ENCODE measurements at regions not wholly inside any gene's neighbourhood (a gene's known extent, or its start where the extent isn't known, plus 50 kb on each side); places are given as distances from the start of the nearest gene placed in this dataset.
A peak's percentile ranks its signal among the peaks of the same experiment; 100 is the strongest.
"Not testable (repeated sequence)": the region's sequence is repeated elsewhere in the genome, so short reads cannot be mapped to it uniquely, and the experiment has no call there.

DNA sequence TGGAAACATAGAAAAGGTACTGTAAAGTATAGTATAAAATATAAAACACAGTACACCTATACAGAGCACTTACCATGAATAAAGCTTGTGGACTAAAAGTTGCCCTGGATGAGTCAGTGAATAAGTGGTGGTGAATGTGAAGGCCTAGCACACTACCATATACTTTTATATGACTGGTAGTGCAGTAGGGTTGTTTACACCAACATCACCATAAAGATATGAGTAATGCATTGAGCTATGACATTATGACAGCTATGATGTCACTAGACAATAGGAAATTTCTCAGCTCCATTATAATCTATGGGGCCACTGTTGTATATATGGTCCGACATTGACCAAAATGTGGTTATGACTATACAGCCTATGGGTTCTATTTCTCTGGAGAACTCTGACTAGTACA, 291.8 kb upstream of the ACTBL2 start:
- DNase-seq = no peak

DNA sequence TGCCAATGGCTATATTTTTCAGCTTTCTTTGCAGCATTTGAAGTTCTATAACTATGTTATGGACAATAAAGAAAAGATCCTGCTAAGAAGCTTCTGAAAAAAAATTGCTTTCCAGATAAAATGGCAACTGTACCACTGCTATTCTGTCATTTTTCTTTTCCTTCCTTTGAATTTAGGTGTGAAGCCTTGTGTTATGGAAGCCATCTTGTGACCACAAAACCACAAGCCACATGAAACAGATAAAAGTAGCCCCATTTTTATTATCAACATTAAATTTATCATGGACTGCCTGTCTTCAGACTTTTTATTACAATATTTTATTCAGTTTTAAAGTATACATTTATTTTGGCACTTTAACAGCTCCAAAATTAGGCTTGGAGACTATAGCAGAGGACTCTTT, 289.9 kb upstream of the ACTBL2 start:
- DNase-seq = no peak

DNA sequence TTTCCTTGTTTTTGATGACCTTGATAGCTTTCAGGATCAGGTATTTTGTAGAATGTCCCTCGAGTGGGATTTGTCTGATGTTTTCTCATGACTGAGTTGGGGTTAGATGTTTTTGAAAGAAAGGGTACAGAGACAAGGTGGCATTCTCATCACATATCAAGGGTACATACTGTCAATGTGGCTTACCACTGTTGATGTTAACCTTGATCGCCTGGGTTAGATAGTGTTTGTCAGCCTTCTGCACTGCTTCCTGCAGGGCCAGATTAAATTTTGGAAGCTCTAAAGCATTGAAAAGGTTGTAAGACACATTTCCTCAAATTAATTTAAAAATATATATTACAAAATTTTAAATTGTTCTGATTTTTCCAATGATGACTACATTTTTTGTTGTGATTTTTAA, 287.4 kb upstream of the ACTBL2 start:
- DNase-seq = no peak

DNA sequence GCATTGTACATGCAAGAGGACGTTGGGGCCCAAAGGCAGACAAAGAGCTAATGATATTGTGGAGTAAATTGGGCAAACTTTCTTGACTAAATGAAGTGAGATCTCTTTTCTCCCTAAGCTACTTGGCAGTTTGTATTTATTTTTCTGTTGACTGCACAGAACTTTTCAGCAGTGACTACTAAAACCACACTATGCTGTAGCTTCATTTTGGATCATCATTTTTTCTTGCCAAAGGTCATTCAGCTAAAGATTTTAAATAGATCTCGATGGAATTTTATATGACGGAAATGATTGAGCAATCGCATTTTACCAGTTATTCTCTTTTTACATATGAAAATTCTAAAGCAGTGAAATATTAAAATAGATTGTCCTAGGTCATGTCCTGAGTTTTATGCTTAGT, 286.1 kb upstream of the ACTBL2 start:
- DNase-seq = no peak

DNA sequence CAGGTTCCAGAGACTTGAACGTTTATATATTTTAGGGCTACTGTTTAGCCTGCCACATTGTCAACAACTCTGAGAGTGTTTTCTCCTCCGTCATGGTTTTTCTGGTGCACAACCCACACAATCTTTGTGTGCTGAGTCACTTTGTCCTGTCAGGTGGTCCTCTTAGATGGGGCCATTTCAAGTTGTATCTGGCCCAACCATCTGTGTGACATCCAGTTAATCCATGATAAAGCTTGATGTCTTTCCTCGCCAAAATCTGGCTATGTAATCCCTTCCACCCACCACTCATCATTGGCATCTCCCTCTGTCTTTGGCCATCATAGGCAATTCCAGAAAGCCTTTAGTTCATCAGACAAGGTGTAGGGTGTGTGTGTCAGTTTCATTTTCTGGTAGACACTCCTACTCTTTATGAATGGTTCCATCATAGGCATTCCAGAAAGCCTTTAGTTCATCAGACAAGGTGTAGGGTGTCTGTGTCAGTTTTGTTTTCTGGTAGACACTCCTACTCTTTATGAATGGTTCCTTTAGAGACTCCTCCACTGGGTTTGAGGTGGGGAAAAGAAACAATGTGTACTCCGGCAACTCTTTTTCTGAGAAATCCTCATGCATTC, 282.0 kb upstream of the ACTBL2 start:
- no peak for DNase-seq

DNA sequence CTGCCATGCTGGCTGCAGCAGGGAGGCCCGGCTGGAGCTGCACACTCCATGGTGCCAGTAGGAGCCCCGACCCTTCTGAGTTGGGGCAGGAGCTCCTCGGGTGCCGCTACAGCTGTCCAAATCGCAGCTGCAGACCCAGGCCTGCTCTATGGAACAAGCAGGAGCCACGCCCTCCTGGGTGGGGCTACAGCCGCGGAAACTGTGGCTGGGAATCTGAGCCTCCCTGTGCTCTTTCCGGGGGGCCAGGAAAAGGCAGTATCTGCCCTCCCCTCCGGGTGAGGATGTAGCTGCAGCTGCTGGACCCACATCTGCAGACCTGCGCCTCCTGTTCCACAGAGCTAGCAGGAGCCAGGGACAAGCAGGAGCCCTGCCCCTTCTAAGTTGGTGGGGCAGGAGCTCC, 278.9 kb upstream of the ACTBL2 start:
- no peak for DNase-seq

DNA sequence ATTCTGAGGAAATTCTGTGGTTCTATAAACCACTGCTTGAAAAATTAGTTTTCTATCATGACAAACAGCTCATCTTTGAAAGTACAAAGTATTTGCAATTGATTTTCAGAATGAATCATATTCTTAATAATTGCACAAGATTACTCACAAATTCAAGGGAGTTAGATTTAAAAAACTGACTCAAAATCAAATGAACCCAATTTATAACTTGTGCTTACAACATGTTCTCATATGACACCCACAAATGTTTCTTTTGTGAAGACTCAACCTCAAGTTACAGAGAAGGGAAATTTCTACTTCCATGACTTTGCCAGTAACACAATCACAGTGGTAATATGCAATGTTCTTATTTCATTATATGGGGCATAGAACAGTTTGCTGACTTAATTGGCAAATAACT, 272.0 kb upstream of the ACTBL2 start:
- no peak for DNase-seq

DNA sequence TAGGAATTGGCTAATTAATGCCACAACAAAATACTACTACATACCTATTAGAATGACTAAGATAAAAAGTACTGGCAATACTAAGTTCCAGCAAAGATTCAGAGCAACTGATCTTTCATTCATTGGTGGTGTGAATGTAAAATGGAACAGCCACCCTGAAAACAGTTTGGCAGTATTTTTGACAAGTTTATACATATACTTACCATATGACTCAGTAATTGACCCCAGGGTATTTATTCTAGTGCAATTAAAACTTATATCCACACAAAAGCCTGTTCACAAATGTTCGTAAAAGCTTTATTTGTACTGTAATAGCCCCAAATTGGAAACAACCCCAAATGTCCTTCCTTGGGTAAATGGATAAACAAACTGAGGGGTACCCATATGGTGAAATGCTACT, 270.8 kb upstream of the ACTBL2 start:
- DNase-seq = peak; percentile 1 to 29

DNA sequence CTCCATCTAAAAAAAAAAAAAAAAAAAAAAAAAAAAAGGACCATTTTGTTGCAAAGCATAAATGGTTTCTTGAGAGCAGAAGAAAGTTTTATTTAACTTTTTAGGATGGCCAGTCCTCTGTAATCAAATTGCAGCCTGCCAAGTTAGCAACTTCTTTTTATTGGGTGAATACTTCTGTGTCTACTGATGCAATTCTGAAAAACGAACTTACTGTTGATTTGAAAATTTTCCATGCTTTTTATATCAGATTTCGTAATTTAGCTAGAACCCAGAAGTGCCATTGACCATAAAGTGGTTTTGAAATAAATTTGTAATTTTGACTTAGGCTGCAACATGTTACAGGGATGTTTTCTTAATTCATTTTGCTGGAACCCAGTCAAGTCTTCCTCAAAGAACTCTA, 269.1 kb upstream of the ACTBL2 start:
- DNase-seq = no peak

DNA sequence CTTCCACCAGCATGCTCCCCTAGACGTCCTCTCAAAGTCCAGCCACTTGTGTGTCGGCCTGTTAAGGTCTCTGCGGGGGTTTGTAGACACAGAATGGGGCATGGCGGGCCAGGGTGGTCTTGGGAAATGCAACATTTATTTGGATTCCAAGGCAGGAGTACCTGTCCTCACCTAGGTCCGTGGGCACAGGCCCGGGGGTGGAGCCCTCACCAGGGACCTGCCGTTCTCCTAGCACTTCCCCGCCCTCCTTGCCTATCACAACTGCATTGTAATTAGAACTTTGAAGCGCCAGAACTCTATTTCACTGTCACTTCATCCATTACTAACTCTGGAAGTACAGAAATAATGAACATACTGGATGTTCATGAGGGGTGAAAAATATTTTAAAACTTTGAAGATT, 268.3 kb upstream of the ACTBL2 start:
- no peak for DNase-seq

DNA sequence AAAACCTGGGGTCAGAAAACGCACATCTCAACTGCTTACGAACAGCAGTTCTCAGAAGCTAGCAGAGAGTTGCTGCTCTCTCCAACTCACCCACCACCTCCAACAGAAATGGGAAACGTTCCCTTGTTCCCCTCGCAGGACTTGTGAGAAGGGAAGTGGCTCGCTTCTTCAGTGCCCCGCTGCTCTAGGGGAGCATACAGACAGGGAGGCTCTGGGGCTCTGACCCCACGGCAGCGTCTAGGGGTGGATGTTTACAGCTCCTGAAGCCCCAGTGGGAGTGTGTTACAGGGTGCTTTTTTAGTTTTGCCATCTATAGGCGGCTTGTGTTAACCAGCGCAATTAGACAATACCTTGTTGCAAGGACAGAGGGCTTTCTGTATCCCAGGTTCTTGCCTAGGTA, 267.7 kb upstream of the ACTBL2 start:
- DNase-seq = no peak

DNA sequence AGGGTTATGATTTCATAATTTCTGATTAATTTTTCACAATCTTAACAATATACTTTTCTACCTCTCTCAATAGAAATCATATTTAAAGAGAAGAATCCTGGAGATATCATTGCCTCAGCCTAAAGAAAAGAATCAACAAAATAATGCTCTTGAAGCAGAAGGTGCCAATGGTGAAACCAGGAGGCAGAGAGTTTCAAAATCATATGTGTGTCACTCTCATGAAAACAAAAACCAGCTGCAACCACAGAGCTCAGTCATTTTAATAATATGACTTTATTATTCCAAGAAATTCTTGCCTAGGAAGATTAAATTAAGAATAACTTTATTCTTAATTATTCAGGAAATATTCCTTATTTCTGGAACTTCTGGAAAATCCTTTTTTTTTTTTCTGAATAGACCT, 266.8 kb upstream of the ACTBL2 start:
- no peak for DNase-seq

DNA sequence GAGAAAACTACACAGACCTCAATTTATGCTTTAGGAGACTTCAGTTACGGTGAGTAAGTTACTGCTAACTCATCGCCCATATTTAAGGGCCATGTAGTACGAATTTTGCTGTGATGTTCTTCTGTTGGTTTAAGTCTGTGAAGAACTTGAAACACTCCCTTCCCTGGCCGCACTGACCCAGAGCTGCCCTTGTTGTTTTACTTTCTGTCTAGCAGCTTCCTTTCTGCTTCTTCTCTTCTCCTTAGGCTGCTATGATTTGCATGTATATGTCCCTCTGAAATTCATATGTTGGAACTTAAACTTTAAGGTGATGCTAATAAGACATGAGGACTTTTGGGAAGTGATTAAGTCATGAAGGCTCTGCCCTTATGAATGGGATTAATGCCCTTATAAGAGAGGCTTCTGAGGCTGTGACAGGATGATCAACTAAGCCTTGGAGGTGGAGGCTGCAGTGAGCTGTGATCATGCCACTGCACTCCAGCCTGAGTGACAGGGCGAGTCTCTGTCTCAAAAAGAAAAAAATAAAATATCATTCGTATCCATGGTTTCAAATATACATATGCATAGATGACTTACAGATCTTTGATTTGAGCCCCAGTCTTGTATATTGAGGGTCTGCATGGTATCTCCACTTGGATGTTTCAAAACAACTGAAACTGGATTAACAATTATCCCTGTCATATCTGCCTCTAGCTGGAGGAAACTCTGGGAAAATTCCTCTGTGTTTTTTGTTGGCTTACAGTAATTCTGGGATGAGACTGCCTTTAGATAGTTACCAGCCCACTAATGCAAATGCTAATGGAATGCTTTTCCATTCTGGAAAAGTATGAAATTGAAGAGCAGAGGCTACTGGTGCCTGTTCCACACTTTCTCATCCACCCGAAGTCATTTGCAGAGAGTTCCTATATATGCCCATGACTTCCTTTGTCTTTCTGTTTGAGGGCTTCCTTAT, 263.4 kb upstream of the ACTBL2 start:
- no peak for DNase-seq

DNA sequence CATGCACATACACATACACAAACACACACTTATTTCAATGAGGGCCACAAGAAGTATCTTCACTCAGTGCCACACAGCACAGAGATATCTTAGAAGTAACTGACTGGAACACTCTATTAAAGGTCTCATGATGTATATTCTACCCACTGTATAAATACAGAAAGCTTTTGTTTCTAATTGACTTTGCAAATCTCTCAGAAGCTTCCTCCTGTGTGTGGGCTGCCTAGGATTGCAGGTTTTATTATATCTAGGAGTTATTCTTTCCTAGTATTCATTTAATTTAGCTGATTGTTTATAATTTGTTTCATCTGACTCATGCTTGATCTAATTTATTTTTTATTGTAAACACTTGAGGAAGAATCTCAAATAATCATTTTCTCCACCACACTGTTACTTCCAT, 262.4 kb upstream of the ACTBL2 start:
- no peak for DNase-seq

DNA sequence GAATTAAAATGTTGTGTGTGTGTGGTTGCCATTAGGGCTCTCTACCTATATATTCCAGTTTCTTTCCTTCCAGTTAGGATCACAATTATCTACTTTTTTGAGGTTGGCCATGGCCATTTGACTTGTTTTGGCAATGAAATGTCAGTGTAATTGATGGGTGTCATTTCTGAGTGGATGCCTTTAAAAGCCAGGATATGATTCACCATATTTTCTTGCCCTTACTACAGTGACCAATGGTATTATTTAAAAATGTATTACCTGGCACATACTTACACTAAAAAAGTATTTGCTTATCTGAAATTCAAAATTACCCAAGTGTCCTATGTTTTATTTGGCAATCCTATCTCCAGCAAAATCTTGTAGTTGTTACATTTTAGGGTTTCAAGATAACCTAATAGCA, 258.7 kb upstream of the ACTBL2 start:
- DNase-seq = no peak

DNA sequence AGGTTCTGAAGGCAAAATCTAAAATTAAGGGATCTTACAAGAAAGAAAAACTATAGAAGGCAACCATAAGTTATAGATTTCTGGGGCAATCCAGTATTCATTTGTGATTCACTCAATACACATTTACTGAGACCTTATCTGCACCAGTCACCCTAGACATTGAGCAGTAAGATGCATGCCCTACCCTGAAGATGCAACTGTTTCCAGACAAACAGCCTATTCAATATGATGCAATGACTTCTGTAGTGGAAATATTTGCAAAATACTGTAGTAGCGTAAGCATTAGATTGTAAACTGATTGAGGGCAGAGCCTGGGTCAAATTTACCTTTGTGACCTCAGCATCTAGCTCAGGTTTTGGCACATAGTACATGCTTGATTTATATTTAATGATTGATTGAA, 256.2 kb upstream of the ACTBL2 start:
- DNase-seq = no peak

DNA sequence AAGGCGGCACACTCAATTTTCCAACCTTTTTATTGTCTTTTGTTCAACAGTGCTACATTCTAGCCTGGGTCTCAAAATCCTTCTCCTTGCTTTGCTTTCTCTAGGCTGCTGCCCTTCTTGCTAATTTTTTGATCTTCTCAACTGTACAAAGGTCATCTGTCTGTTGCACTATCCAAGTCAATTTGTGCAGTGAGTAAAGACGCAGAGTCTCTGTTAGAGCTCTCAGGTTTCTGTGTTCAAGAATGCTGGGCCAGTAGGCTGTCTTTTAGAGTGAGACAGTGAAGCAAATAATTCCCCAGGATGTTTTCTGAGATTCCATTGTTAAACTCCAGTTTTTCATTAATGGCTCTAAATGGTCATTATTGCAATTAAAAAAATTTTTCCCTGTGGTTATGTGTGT, 255.7 kb upstream of the ACTBL2 start:
- DNase-seq = no peak

DNA sequence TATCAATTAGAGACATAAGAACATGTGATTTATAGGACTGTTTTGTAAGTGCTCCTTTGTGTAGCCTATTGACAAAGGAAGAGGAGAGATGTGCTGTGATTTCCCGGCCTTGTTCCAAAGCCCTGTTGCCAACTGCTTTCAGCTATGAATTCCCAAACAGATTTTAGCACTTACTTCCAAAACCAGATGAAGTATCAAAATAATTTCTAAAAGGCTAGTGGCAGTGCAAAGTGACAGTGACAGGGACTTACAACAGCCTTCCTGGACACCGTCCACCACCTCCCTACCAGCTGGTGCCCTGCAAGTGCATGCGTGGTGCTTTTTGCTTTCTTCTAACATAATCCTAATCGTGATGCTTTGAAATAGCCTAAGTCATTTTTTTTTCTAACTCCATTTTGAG, 254.1 kb upstream of the ACTBL2 start:
- DNase-seq = no peak

DNA sequence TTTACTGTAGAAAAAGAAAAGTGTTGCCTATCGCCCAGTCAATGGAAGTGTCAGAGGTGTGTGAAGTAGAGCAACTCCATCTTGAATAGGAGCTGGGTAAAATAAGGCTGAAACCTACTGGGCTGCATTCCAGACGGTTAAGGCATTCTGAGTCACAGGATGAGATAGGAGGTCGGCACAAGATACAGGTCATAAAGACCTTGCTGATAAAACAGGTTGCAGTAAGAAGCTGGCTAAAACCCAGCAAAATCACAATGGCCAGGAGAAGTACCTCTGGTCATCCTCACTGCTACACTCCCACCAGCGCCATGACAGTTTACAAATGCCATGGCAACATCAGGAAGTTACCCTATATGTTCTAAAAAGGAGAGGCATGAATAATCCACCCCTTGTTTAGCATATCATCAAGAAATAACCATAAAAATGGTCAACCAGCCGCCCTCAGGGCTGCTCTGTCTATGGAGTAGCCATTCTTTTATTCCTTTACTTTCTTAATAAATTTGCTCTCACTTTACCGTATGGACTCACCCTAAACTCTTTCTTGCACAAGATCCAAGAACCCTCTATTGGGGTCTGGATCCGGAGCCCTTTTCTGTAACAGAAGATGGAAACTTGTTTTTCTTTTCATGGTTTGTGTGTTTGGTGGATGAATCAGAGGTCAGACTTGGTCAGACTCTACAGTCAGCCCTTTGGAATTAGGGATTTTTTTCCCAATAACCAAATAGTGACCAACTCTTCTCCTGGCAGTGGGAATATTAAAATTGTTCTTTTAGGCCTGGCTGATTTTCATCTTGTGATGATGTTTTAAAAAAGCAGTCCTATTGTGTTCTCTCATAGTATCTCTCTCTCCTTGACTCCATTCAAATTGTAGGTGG, 252.9 kb upstream of the ACTBL2 start:
- not testable (repeated sequence) for DNase-seq

DNA sequence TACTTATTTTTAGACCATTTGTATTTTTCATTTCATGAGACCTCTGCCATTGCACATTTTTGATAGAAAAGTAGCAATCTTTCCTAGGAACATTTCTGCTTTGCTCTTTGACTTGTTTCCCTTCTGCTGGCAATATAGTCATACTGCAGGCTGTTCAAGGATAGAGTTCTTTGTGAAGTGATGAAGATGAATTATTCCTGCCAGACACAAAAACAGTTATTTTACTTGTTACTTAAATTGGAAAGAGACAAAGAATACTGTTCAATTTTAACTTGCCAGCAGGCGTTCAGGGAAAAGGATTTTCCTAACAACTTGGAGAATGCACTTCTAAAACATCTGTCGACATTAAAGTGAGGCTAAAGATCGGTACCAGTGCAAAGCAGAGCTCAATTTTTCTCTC, 251.7 kb upstream of the ACTBL2 start:
- no peak for DNase-seq

DNA sequence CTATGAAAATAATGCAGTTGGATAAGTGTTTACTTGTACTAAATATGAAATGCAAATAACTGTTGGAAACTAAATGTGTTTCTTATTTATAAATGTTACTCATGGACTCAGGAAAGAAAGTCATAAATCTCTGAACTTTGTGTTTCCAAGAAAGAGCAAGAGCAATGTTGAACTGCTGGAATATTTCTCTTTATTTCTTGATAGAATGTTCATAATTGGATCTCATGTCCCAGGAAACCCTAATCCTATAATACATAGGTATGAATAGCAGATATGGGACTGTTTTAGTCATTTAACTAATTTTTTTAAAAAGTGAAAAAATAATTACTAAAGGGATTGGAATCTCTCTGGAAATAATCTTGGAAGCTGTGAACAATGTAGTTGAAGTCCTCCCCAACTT, 245.0 kb upstream of the ACTBL2 start:
- no peak for DNase-seq

DNA sequence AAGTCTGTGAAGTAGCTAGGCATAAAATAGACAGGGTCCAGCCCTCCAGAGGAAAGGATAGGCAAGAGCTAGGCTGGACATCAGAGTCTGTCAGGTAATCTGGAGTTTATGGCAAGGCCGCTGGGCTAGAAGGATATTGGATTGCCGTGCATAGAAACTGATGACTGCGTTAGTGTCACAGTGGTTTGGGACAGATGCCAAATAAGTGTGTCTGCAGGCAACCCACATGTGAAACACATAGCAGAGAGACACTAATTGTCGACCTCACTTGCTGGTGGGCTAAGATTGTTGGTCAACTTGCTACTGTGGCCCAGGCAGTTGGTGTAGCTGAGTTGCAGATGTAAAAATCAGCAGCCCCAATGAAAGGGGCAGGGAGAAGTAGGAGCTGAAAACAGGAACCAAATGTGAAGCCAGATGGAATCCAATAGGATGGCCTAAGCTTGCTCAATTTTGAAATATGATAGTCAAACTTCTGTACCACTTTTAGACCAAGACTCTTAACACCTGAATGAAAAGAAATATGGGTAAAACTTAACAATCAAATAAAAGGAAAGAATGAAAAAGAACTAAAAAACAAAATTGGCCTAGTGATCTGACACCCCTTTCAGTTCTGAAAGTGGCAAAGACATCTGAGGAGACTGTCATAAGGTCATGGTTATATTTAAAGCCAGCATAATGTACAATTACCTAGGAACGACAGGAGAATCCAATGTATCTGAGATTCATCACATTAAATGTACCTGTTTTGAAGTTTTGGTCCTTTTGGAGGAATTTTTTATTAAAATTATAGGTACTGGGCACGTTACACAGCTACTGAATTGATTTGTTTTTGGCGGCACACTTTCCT, 243.3 kb upstream of the ACTBL2 start:
- DNase-seq = no peak

DNA sequence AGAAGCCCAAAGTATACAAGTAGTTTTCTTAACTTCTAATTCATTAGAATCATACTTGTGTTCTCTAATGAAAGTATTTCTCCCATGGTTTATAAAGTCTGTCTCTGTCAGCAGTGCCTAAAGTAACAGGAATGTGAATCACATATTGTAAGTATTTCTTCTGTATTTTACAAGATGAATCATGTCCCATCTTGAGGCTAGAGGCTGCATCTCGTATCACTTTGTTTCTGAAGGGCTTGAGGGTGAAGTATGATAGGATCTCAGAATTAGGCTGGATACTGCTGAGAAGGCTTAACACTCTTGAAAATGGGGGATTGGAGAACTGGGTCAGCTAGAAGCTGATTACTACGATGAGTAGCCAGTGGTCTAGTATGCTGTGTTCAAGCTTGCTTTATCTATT, 242.2 kb upstream of the ACTBL2 start:
- DNase-seq = no peak

Measured in NCI-H2081 (cell line).